ENCODE measurements at regions not wholly inside any gene's neighbourhood (a gene's known extent, or its start where the extent isn't known, plus 50 kb on each side); places are given as distances from the start of the nearest gene placed in this dataset.

GRCh38 chr5:143923634-143924266 lies 111.8 kb downstream of the HMHB1 start:
- TF ChIP-seq ZNF704 (tag by site-specific recombination; IDR thresholded peaks at IDR 0.05) = no peak
- TF ChIP-seq CTCF (tag by site-specific recombination; IDR thresholded peaks at IDR 0.05) = no peak
